SU-DHL-6 (cell line): ENCODE measurements at regions not wholly inside any gene's neighbourhood (a gene's known extent, or its start where the extent isn't known, plus 50 kb on each side); places are given as distances from the start of the nearest gene placed in this dataset.

Experiments
- H2AFZ ChIP-seq: fragments of 200-600 bp; sonication (generic); 2 replicates; pipeline ENCODE4 v1.6.1; 2014; ENCODE audit warnings: low read depth, mild to moderate bottlenecking, moderate library complexity, mixed read lengths, antibody characterized with exemption, low read length; ENCODE audit not compliant: severe bottlenecking
- H3F3A ChIP-seq: fragments of 200-600 bp; shearing (Covaris generic); 2 replicates; pipeline ENCODE4 v1.6.0; 2016; ENCODE audit warnings: antibody characterized with exemption, mild to moderate bottlenecking; ENCODE audit not compliant: insufficient read depth
- H3K27ac ChIP-seq: fragments of 200-600 bp; sonication (generic); 2 replicates; pipeline ENCODE4 v1.5.1; 2016; ENCODE audit warnings: low read depth, mild to moderate bottlenecking, low read length, moderate library complexity, mixed read lengths
- H3K27me3 ChIP-seq: fragments of 200-600 bp; sonication (generic), shearing (Covaris generic); 2 replicates; pipeline ENCODE4 v1.6.0; 2014; ENCODE audit warnings: mild to moderate bottlenecking, low read length
- H3K36me3 ChIP-seq: fragments of 200-600 bp; sonication (generic); 2 replicates; pipeline ENCODE4 v1.6.1; 2014; ENCODE audit warnings: mild to moderate bottlenecking, low read length, mixed read lengths
- H3K4me2 ChIP-seq: fragments of 300-600, 200-600 bp; shearing (Covaris generic), sonication (generic); 2 replicates; pipeline ENCODE4 v1.6.0; 2014; ENCODE audit warnings: low read length, low read depth, mild to moderate bottlenecking; ENCODE audit not compliant: poor library complexity, severe bottlenecking
- H3K4me3 ChIP-seq: fragments of 200-600 bp; sonication (generic); 2 replicates; pipeline ENCODE4 v1.5.1; 2014; ENCODE audit warnings: antibody characterized with exemption, low read length, mild to moderate bottlenecking, mixed read lengths; ENCODE audit not compliant: insufficient read depth, poor library complexity, severe bottlenecking
- H3K79me2 ChIP-seq: fragments of 200-600 bp; sonication (generic); 2 replicates; pipeline ENCODE4 v1.6.1; 2014; ENCODE audit warnings: mild to moderate bottlenecking, low read length, moderate library complexity; ENCODE audit not compliant: insufficient read depth
- H3K9ac ChIP-seq: fragments of 200-600 bp; sonication (generic); 2 replicates; pipeline ENCODE4 v1.7.0; 2014; ENCODE audit warnings: mild to moderate bottlenecking, low read length
- H3K9me2 ChIP-seq: fragments of 200-600 bp; sonication (generic); replicated peaks from 2 replicates; pipeline ENCODE4 v1.6.1; 2014; ENCODE audit warnings: low read length; ENCODE audit not compliant: insufficient read depth
- H3K9me3 ChIP-seq: fragments of 200-600 bp; sonication (generic); 2 replicates; pipeline ENCODE4 v1.6.1; 2014; ENCODE audit warnings: low read length, mixed read lengths; ENCODE audit not compliant: insufficient read depth
- H4K20me1 ChIP-seq: fragments of 200-600 bp; sonication (generic); 2 replicates; pipeline ENCODE4 v1.6.1; 2014; ENCODE audit warnings: low read depth, mild to moderate bottlenecking, antibody characterized with exemption, low read length, moderate library complexity, mixed read lengths
- CTCF ChIP-seq: fragments of 200-600 bp; sonication (generic); IDR thresholded peaks from one replicate; pipeline ENCODE4 v1.5.1; 2017; ENCODE audit warnings: antibody characterized with exemption, mild to moderate bottlenecking, low read length, moderate library complexity; ENCODE audit not compliant: insufficient read depth, poor library complexity, severe bottlenecking
- EZH2phosphoT487 ChIP-seq: fragments of 200-600 bp; sonication (generic), shearing (Covaris generic); conservative IDR thresholded peaks from 2 replicates; pipeline ENCODE4 v1.6.1; 2018; ENCODE audit warnings: mild to moderate bottlenecking, antibody characterized with exemption, low read length, moderate library complexity, mixed read lengths

DNA sequence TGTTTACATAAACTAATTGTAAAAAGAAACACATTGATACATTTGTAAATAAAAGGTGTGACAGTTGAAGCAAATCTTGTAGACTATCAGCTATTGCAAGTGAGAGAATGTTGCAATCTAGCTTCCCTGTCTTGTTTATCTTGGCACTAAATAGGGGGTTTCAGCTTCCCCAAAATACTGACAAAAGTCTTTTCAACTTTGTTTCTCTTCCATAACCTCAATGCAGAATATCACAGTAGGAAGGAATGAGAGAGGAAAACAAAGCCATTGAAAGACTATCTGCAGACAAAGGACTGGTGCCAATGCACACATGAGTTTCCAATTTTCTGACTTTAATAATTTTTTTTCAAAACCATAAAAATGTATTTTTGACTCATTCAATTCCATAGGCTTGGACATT, 886.2 kb upstream of the MGAT4C start:
- H3K79me2 ChIP-seq: no peaks in the 10 kb centered on the region
- no peaks in the 10 kb centered on the region for H3K36me3 ChIP-seq
- H3K27me3 ChIP-seq: no peaks in the 10 kb centered on the region
- no peak overlapping the region for H2AFZ ChIP-seq
- H3K9me2 ChIP-seq: no peaks in the 10 kb centered on the region; the same call in 1 of the 2 replicates
- H3K9ac ChIP-seq: no peak overlapping the region
- H4K20me1 ChIP-seq: no peaks in the 10 kb centered on the region
- no peak overlapping the region for H3K27ac ChIP-seq
- H3K4me2 ChIP-seq: no peak overlapping the region
- no peak overlapping the region for H3K4me3 ChIP-seq
- no peaks in the 10 kb centered on the region for H3K9me3 ChIP-seq
- TF ChIP-seq CTCF (no peak), EZH2phosphoT487 (no peak)
- no peaks in the 10 kb centered on the region for H3F3A ChIP-seq

GRCh38 chr12:87141091-87141490, 884.9 kb upstream of the MGAT4C start:
- H4K20me1 ChIP-seq: no peaks in the 10 kb centered on the region
- H3K9me3 ChIP-seq: no peaks in the 10 kb centered on the region
- H3F3A ChIP-seq: no peaks in the 10 kb centered on the region
- TF ChIP-seq CTCF (no peak), EZH2phosphoT487 (no peak)
- no peaks in the 10 kb centered on the region; the same call in 1 of the 2 replicates for H3K9me2 ChIP-seq
- no peaks in the 10 kb centered on the region for H3K27me3 ChIP-seq
- H3K27ac ChIP-seq: no peak overlapping the region
- H3K4me3 ChIP-seq: no peak overlapping the region
- H3K9ac ChIP-seq: no peak overlapping the region
- H3K36me3 ChIP-seq: no peaks in the 10 kb centered on the region
- H3K79me2 ChIP-seq: no peaks in the 10 kb centered on the region
- no peak overlapping the region for H2AFZ ChIP-seq
- no peak overlapping the region for H3K4me2 ChIP-seq

GRCh38 chr12:87140262-87140661, 884.1 kb upstream of the MGAT4C start:
- no peak overlapping the region for H3K4me3 ChIP-seq
- H3F3A ChIP-seq: no peaks in the 10 kb centered on the region
- no peak overlapping the region for H3K4me2 ChIP-seq
- no peak overlapping the region for H3K9ac ChIP-seq
- H3K36me3 ChIP-seq: no peaks in the 10 kb centered on the region
- H3K9me3 ChIP-seq: no peaks in the 10 kb centered on the region
- H4K20me1 ChIP-seq: no peaks in the 10 kb centered on the region
- H3K79me2 ChIP-seq: no peaks in the 10 kb centered on the region
- H3K27me3 ChIP-seq: no peaks in the 10 kb centered on the region
- no peak overlapping the region for H2AFZ ChIP-seq
- no peak overlapping the region for H3K27ac ChIP-seq
- TF ChIP-seq EZH2phosphoT487: no peak
- no peak for TF ChIP-seq CTCF
- no peaks in the 10 kb centered on the region; the same call in 1 of the 2 replicates for H3K9me2 ChIP-seq

DNA sequence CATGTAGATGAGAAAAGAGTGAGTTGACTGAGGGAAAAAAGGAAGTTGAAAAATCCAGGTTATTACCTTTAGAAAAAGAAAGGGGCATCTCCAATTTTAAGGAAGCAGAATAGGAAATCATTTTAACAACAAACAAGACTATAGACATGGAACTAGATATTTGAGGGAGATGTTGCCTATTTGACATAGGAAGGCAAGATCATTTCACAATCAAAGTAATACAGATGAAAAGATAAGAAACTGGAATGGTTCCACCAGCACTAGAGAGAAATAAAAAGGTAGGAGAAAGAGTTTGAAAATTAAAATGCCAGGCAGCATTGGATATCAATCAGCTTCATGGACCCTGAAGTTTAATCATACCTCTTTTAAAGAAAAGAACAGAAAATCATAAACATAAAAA, 881.0 kb upstream of the MGAT4C start:
- H2AFZ ChIP-seq: no peak overlapping the region
- H3K9me2 ChIP-seq: no peaks in the 10 kb centered on the region; the same call in 1 of the 2 replicates
- H3K9me3 ChIP-seq: no peaks in the 10 kb centered on the region
- no peak overlapping the region for H3K4me2 ChIP-seq
- no peaks in the 10 kb centered on the region for H3F3A ChIP-seq
- no peak for TF ChIP-seq EZH2phosphoT487
- no peak for TF ChIP-seq CTCF
- no peak overlapping the region for H3K4me3 ChIP-seq
- H3K36me3 ChIP-seq: no peaks in the 10 kb centered on the region
- no peaks in the 10 kb centered on the region for H4K20me1 ChIP-seq
- no peaks in the 10 kb centered on the region for H3K79me2 ChIP-seq
- H3K27me3 ChIP-seq: no peaks in the 10 kb centered on the region
- H3K9ac ChIP-seq: no peak overlapping the region
- H3K27ac ChIP-seq: no peak overlapping the region
